ENCODE measurements at regions not wholly inside any gene's neighbourhood (a gene's known extent, or its start where the extent isn't known, plus 50 kb on each side); places are given as distances from the start of the nearest gene placed in this dataset.

DNA sequence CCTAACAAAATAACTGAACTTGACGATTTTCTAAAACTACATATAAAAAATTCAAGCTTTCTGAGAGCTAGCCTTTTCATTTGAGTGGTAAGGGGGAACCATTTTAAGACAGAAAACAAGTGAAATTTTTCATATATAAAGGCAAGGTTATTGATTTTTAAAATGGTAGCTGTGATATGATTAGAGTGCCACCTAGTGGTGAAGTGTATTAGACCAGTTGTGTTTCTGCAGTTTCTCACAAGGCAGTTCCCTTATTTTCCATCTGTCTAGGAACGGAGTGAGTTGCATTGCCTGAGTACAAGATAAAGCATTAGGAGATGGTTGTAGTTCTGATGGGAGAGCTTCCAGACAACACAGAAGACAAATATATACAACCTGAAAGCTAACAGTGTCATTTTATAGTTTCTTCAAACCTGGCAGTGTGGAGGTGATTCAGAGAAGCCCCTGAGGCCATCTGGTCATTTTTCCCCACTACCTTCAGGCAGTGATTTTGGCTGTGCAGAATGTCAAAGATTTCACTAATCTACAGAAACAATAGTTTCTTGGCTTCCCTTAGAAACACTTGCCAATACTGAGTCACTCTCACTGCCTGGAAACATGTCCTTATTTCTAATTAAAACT is 180.8 kb downstream of the C12orf50 start:
- ATAC-seq, result no peak
- intact Hi-C loops (cut with DNase I, micrococcal nuclease), result no loop called here
- DNase-seq, result no peak

DNA sequence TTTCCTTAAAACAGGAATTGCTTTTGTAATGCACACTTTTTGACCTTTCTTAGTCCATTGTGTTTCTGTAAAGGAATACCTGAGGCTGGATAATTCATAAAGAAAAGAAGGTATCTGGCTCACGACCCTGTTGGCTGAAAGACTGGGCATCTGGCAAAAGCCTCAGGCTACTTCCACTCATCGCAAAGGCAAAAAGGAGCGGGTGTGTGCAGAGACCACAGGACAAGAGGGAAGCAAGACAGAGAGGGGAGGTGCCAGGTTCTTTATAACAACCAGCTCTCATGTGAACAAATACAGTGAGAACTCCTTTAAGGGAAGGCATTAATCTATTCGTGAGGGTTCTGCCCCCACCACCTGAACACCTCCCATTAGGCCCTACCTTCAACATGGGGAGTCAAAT is 182.1 kb downstream of the C12orf50 start:
- no peak for DNase-seq
- ATAC-seq, result no peak
- intact Hi-C loops (cut with DNase I, micrococcal nuclease), result no loop called here

- intact Hi-C loops (cut with DNase I, micrococcal nuclease), result no loop called here
- no peak for DNase-seq
- no peak for ATAC-seq
Observed at GRCh38 chr12:87846045-87846444, 183.2 kb downstream of the C12orf50 start.

DNA sequence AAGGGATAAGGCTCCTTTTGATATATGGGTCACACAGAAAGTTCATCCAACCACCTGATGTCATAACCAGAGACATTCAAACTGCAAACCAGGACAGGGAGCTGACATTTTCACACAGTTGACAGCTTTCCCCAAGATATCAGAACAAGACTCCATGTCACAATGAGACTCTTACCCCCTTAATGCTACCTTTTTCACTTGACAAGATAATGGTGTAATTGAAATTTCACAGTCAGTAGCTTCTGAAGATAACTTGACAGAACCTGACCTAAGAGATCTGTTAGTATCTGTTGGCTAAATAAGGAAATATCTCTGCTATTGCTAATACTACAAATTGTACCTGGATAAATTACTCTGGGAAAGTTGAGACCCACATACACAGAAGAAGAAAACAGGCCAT is 187.3 kb downstream of the C12orf50 start:
- DNase-seq (no peak), ATAC-seq (no peak)
- intact Hi-C loops (cut with DNase I, micrococcal nuclease), result no loop called here

- no peak for ATAC-seq
- intact Hi-C loops (cut with DNase I, micrococcal nuclease), result no loop called here
- no peak for DNase-seq
Observed at GRCh38 chr12:87836190-87836589, 193.0 kb downstream of the C12orf50 start.

DNA sequence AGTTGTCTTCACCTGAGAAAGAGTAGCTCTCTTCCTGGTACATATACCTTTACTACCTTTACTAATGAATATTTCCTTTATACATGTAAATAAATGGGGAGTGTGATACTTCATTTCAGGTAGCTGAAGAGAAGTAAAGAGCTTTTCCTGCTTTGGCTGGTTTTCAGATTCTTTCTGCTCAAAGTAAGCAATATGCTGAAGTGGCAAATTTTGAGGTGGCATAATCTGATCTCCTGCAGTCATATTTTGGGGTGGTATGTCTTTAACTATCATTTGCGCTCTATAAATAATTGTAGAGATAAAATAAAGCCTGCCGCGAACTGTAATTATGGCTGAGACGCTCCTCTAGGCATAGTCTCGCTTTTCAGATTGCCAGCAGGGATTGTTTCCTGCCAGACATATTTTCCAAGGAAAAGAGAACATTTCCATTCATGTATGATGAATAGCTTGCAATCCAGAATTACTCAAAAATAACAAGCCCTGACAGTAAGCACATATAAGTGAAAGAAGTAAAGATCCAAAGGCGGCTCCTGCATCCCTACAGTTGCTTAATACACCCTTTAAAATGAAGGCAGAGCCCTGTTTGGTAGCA is 200.7 kb downstream of the C12orf50 start:
- ATAC-seq (no peak), DNase-seq (no peak)
- intact Hi-C loops (cut with DNase I, micrococcal nuclease), result no loop called here

GRCh38 chr12:87827638-87828264 is 201.4 kb downstream of the C12orf50 start:
- intact Hi-C loops (cut with DNase I, micrococcal nuclease), result no loop called here
- ATAC-seq (no peak), DNase-seq (no peak)

DNA sequence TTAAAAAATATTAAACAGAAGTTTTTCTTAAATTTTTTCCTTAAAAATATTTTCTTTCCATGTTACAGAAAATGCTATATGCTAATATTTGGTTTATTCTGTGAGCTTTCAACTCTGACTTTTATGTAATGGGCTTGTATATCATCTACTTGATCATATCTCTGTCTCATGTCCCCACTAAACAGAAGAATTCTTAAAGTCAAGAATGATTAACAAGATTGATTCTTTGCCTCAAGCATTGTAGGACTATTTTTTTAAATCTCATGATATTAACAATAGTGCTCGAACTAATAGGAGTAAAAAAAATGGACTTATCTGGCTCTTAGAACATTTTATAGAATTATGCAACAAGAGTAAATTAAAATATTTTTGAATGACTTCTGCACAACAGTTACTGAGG is 206.3 kb downstream of the C12orf50 start:
- no peak for DNase-seq
- intact Hi-C loops (cut with DNase I, micrococcal nuclease), result no loop called here
- ATAC-seq, result no peak

DNA sequence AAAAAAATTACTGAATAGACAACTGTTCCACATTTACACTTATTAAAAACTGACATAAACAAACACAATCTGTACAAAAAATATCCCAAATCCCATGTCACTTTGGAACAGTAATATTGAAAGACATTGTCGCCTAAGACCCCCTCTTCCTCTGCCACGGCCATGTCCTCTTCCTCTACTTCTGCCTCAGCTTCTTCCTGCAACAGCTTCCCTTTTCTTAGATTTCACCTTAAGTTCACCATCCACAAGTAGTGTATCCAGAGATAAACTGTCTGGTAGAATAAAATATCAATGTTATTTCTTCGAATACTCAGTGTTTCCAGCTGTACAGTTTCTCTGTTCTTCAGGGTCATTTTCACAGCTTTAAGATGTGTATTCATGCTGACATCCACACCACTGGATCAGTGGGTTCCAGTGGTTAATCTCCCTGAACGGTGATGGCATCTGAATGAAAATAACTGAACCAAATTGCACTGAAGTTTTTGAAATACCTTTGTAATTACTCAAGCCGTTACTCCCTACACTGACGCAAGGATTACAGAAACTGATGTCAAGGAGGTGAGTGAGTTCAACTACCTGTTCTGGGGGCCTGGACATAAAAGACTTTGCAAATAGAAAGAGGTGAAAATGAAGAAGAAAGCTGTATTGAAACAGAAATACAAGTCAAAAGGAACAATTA is 208.5 kb downstream of the C12orf50 start:
- intact Hi-C loops (cut with DNase I, micrococcal nuclease), result no loop called here

GRCh38 chr12:87818441-87818840 is 210.8 kb downstream of the C12orf50 start:
- ATAC-seq (no peak), DNase-seq (no peak)
- intact Hi-C loops (cut with DNase I, micrococcal nuclease), result no loop called here

More for the DNA sequence above, 208.5 kb downstream of the C12orf50 start:
- ATAC-seq (no peak), DNase-seq (no peak)

GRCh38 chr12:87815771-87816585 is 213.2 kb downstream of the C12orf50 start:
- intact Hi-C loops (cut with DNase I, micrococcal nuclease), result no loop called here
- ATAC-seq, result no peak

DNA sequence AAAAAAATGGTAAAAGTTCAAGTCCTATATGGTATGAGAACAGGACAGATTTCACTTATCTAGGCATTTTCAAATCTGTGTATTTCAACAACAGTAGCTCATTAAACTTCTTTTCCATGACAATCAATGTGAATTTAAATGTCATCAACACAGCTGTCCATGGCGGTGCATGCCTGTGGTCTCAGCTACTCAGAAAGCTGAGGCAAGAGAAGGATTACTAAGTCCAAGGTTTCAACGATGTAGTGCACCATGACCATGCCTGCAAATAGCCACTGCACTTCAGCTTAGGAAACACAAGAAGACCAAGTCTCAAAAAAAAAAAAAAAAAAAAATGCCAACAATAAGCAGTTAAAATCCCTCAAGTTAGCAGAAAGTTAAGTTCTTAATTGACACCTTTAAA is 214.6 kb downstream of the C12orf50 start:
- intact Hi-C loops (cut with DNase I, micrococcal nuclease), result no loop called here
- DNase-seq (no peak), ATAC-seq (no peak)

More at GRCh38 chr12:87815771-87816585, 213.2 kb downstream of the C12orf50 start:
- no peak for DNase-seq

GRCh38 chr12:87813476-87814234 is 215.5 kb downstream of the C12orf50 start:
- ATAC-seq, result no peak
- intact Hi-C loops (cut with DNase I, micrococcal nuclease), result no loop called here
- DNase-seq, result no peak

- no peak for ATAC-seq
- intact Hi-C loops (cut with DNase I, micrococcal nuclease), result no loop called here
Observed at GRCh38 chr12:87812681-87813080, 216.5 kb downstream of the C12orf50 start.

DNA sequence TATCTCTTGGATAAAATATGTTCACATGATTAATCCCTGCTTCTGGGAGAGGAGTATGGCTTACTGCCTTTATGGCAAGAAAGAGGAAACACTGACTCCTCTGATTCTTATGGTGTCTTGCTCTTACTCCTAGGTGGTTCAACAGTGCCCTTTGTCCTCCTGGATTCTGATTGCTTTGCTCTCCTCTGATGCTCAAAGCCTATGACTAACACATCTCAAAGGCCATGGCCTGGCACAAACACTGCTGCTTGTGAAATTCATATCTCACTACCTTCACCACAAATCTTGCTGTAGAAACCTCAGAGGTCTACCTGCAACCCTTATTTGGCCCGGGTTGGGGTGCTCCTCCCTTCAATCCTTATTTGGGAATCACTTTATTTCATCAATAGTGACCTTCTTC is 217.2 kb downstream of the C12orf50 start:
- DNase-seq (no peak), ATAC-seq (no peak)
- intact Hi-C loops (cut with DNase I, micrococcal nuclease), result no loop called here

More at GRCh38 chr12:87812681-87813080, 216.5 kb downstream of the C12orf50 start:
- DNase-seq, result no peak

DNA sequence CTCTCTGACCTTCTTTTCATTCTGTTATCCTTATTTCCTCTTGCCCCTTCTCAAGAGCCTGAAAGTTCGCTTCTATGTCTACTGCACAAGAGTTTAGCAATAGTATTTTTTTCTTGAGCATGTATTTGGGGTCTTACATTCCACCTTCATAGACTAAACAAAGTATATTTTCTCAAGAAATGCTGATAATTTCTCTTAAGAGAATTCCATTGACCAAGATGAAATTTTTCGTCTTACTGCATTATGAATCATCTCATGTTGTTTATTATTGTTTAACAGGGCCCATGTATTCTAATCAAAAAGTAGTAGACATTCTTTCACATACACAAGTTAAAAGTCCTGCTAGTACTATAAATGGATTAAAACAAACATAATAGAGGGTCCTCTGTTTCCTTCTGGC is 219.3 kb downstream of the C12orf50 start:
- intact Hi-C loops (cut with DNase I, micrococcal nuclease), result no loop called here
- ATAC-seq (no peak), DNase-seq (no peak)

GRCh38 chr12:87807086-87807485 is 222.1 kb downstream of the C12orf50 start:
- DNase-seq, result no peak
- intact Hi-C loops (cut with DNase I, micrococcal nuclease), result no loop called here
- no peak for ATAC-seq

- ATAC-seq (no peak), DNase-seq (no peak)
- intact Hi-C loops (cut with DNase I, micrococcal nuclease), result no loop called here
Observed at GRCh38 chr12:87806310-87806709, 222.9 kb downstream of the C12orf50 start.

DNA sequence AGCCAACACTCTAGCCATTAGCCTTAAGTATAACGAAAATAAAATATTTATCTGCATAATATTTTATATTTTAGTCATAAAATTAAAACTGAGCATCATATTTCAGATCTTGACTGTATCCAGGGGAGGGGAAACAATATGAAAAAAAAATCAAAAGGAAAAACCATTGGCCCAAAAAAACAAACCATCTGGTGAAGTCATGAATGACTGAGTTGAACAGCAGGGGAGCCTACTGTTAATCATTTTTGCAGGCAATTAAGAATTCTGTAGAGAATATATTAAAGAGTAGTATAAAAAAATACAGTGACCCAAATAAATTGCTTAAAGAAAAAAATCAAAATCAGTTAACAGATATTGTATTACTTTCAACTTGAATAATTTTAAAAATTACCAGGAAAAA is 224.8 kb downstream of the C12orf50 start:
- DNase-seq (no peak), ATAC-seq (no peak)
- intact Hi-C loops (cut with DNase I, micrococcal nuclease), result no loop called here

Data from left colon (tissue), 2 donors.